ENCODE measurements at regions not wholly inside any gene's neighbourhood (a gene's known extent, or its start where the extent isn't known, plus 50 kb on each side); places are given as distances from the start of the nearest gene placed in this dataset.
"Not testable (repeated sequence)": the region's sequence is repeated elsewhere in the genome, so short reads cannot be mapped to it uniquely, and the experiment has no call there.

- H3K4me1 ChIP-seq (ENCODE audit: control insufficient read depth, insufficient read depth, low read length); H3K36me3 ChIP-seq (ENCODE audit: control insufficient read depth in 2 of 2, insufficient read depth in 1 of 2, low read length in 2 of 2); H3K9me3 ChIP-seq (ENCODE audit: control insufficient read depth, insufficient read depth, low read depth, low read length); POLR2A ChIA-PET; H3K27ac ChIP-seq (ENCODE audit: extremely low read depth, low read depth, low read length); H3K4me3 ChIP-seq (ENCODE audit: low read depth, low read length): not testable (repeated sequence)
- CTCF ChIA-PET = interaction anchor here (0.6 kb wide), 1 partner anchor 633 kb away, joined by 4 read pairs; no protein-coding TSS in a partner anchor
- TF ChIP-seq ZNF580 (tag by site-specific recombination; IDR thresholded peaks at IDR 0.05) (0 out of 2 replicates have a peak, but pooled peaks have one; percentile 29), ZNF146 (tag by site-specific recombination; IDR thresholded peaks at IDR 0.05) (peak; percentile 80)
Measured at GRCh38 chr7:93658163-93658562, 83.6 kb upstream of the CALCR start.

GRCh38 chr7:93651603-93652159 is 77.2 kb upstream of the CALCR start:
- Histone ChIP-seq H3K4me3 (ENCODE audit: low read depth, low read length) (no peak overlapping the region), H3K36me3 (ENCODE audit: control insufficient read depth in 2 of 2, insufficient read depth in 1 of 2, low read length in 2 of 2) (no peaks in the 10 kb centered on the region), H3K27ac (ENCODE audit: extremely low read depth, low read depth, low read length) (no peak overlapping the region), H3K9me3 (ENCODE audit: control insufficient read depth, insufficient read depth, low read depth, low read length) (no peaks in the 10 kb centered on the region), H3K4me1 (ENCODE audit: control insufficient read depth, insufficient read depth, low read length) (0 out of 2 replicates have a peak, but pooled peaks cover 2% of the 10 kb centered on the region)
- ChIA-PET POLR2A (no interaction called here), CTCF (no interaction called here)
- no peak for TF ChIP-seq ZNF133 (tag by site-specific recombination; IDR thresholded peaks at IDR 0.05)
- TF ChIP-seq ZNF132 (tag by site-specific recombination; IDR thresholded peaks at IDR 0.05; ENCODE audit: borderline replicate concordance) = no peak

- POLR2A ChIA-PET = no interaction called here
- Histone ChIP-seq H3K9me3 (ENCODE audit: control insufficient read depth, insufficient read depth, low read depth, low read length) (no peaks in the 10 kb centered on the region), H3K4me1 (ENCODE audit: control insufficient read depth, insufficient read depth, low read length) (no peaks in the 10 kb centered on the region), H3K36me3 (ENCODE audit: control insufficient read depth in 2 of 2, insufficient read depth in 1 of 2, low read length in 2 of 2) (no peaks in the 10 kb centered on the region), H3K27ac (ENCODE audit: extremely low read depth, low read depth, low read length) (no peak overlapping the region), H3K4me3 (ENCODE audit: low read depth, low read length) (no peak overlapping the region)
- no peak for TF ChIP-seq KLF17 (tag by site-specific recombination; IDR thresholded peaks at IDR 0.05)
- no peak for TF ChIP-seq ZNF132 (tag by site-specific recombination; IDR thresholded peaks at IDR 0.05; ENCODE audit: borderline replicate concordance)
- TF ChIP-seq ELK4 (IDR thresholded peaks at IDR 0.05; ENCODE audit: borderline replicate concordance, low read depth, low read length) = no peak
- CTCF ChIA-PET = no interaction called here
Measured at GRCh38 chr7:93646538-93646937, 72.0 kb upstream of the CALCR start.

- POLR2A ChIA-PET = no interaction called here
- no peaks in the 10 kb centered on the region for H3K36me3 ChIP-seq (ENCODE audit: control insufficient read depth in 2 of 2, insufficient read depth in 1 of 2, low read length in 2 of 2)
Measured at GRCh38 chr7:93636276-93636675, 61.8 kb upstream of the CALCR start.

More at GRCh38 chr7:93636276-93636675, 61.8 kb upstream of the CALCR start:
- Histone ChIP-seq H3K9me3 (ENCODE audit: control insufficient read depth, insufficient read depth, low read depth, low read length) (no peaks in the 10 kb centered on the region), H3K27ac (ENCODE audit: extremely low read depth, low read depth, low read length) (no peak overlapping the region), H3K4me3 (ENCODE audit: low read depth, low read length) (no peak overlapping the region), H3K4me1 (ENCODE audit: control insufficient read depth, insufficient read depth, low read length) (no peaks in the 10 kb centered on the region)
- CTCF ChIA-PET = interaction anchor here (0.6 to 1.0 kb wide), 2 partner anchors 15 to 122 kb away, joined by 3 read pairs; no protein-coding TSS in a partner anchor
- TF ChIP-seq GLI4 (tag by site-specific recombination; IDR thresholded peaks at IDR 0.05) (no peak), ZIC2 (tag by site-specific recombination; IDR thresholded peaks at IDR 0.05) (no peak), EGR2 (tag by site-specific recombination; IDR thresholded peaks at IDR 0.05; ENCODE audit: low read depth) (no peak), ZNF16 (tag by site-specific recombination; IDR thresholded peaks at IDR 0.05; ENCODE audit: low read depth) (no peak), ZNF292 (tag by site-specific recombination; IDR thresholded peaks at IDR 0.05; ENCODE audit: borderline replicate concordance, low read depth) (no peak), ZNF623 (tag by site-specific recombination; IDR thresholded peaks at IDR 0.05) (no peak), ZNF704 (tag by site-specific recombination; IDR thresholded peaks at IDR 0.05) (no peak), ZNF521 (tag by site-specific recombination; IDR thresholded peaks at IDR 0.05) (no peak), GLI2 (tag by site-specific recombination; IDR thresholded peaks at IDR 0.05; ENCODE audit: borderline replicate concordance, low read depth) (no peak), REST (tag by site-specific recombination; IDR thresholded peaks at IDR 0.05) (no peak)
